HepG2 (cell line): ENCODE measurements at regions not wholly inside any gene's neighbourhood (a gene's known extent, or its start where the extent isn't known, plus 50 kb on each side); places are given as distances from the start of the nearest gene placed in this dataset.

Experiments used
- ATAC-seq: fragments of 200-7000 bp; cut with Tn5 transposase; 3 replicates; pipeline ENCODE4 v1.9.1; 2020; ENCODE audit warnings: mild to moderate bottlenecking, moderate library complexity
- BruUV-seq: library from RNA; stranded (reverse); fragments of 400-500 nt; replicated peaks from 2 replicates; lab custom pipeline; 2021; lab: Mats Ljungman, UMichigan
- CTCF ChIA-PET: fragments of 300-600 bp; formaldehyde crosslinking; extraction: SDS; loops from one replicate; lab custom pipeline; 2021; ENCODE audit warnings: low total read pairs, inconsistent platforms, low intra/inter-chr PET ratio; lab: Yijun Ruan, JAX
- POLR2A ChIA-PET: fragments of 350-600 bp; sonication (Branson Sonifier 250); formaldehyde crosslinking; loops from one replicate; lab custom pipeline; 2020; ENCODE audit warnings: antibody characterized with exemption, inconsistent platforms; lab: Yijun Ruan, JAX
- DNase-seq: peaks from one replicate; pipeline ENCODE4 v3.0.0-alpha.2; 2015; ENCODE audit warnings: low spot score
- FAIRE-seq: peaks from 3 replicates; lab custom pipeline; 2011; peaks lifted over from hg19 to GRCh38; lab: Jason Lieb, UNC
- H2AFZ ChIP-seq: one replicate; pipeline ENCODE4 v1.6.1; 2011; ENCODE audit warnings: low read length, inconsistent platforms
- H3K27ac ChIP-seq: fragments of 300-600 bp; 3 replicates; pipeline ENCODE4 v1.8.0; 2011; ENCODE audit warnings: mixed run types, mild to moderate bottlenecking, mixed read lengths, low read length, inconsistent platforms; ENCODE audit not compliant: insufficient read depth; ENCODE audit errors: extremely low read length
- H3K27me3 ChIP-seq, 2 experiments: fragments of 200-600 bp in 1 of 2; 2 replicates in 1 of 2; 3 replicates in 1 of 2; pipeline versions ENCODE4 v1.6.0 to v1.8.0; 2011; ENCODE audit warnings: low read length in 2 of 2, mild to moderate bottlenecking in 2 of 2, moderate library complexity in 2 of 2, inconsistent platforms in 1 of 2; ENCODE audit not compliant: insufficient read depth in 2 of 2, control insufficient read depth in 1 of 2
- H3K36me3 ChIP-seq, 2 experiments: fragments of 200-600 bp in 1 of 2; replicated peaks in 1 of 2; 2 replicates in 1 of 2; 3 replicates in 1 of 2; pipeline versions ENCODE4 v1.5.1 to v1.8.0; 2011; ENCODE audit warnings: low read length in 2 of 2, inconsistent platforms in 1 of 2; ENCODE audit not compliant: insufficient read depth in 2 of 2, control insufficient read depth in 1 of 2
- H3K4me1 ChIP-seq: 2 replicates; pipeline ENCODE4 v1.5.1; 2012; ENCODE audit warnings: low read length, inconsistent platforms; ENCODE audit not compliant: insufficient read depth
- H3K4me2 ChIP-seq: 2 replicates; pipeline ENCODE4 v1.6.0; 2011; ENCODE audit warnings: low read depth, low read length, inconsistent platforms
- H3K4me3 ChIP-seq, 3 experiments: fragments of 200-600 bp in 1 of 3; sonication (generic), shearing (Covaris generic) in 1 of 3; replicated peaks in 1 of 3; 2 replicates each; pipeline ENCODE4 v1.5.1; 2011 to 2016; ENCODE audit warnings: low read length in 3 of 3, inconsistent platforms in 2 of 3, low read depth in 2 of 3, mild to moderate bottlenecking in 2 of 3, control low read depth in 1 of 3, mixed read lengths in 1 of 3; ENCODE audit not compliant: insufficient read depth in 1 of 3
- H3K79me2 ChIP-seq: one replicate; pipeline ENCODE4 v1.6.1; 2011; ENCODE audit warnings: low read length, inconsistent platforms; ENCODE audit not compliant: insufficient read depth
- H3K9ac ChIP-seq: 2 replicates; pipeline ENCODE4 v1.6.0; 2011; ENCODE audit warnings: mild to moderate bottlenecking, low read depth, low read length, inconsistent platforms; ENCODE audit not compliant: insufficient read depth
- H3K9me3 ChIP-seq: 2 replicates; pipeline ENCODE4 v1.5.1; 2012; ENCODE audit warnings: mild to moderate bottlenecking, low read length
- H4K20me1 ChIP-seq: 2 replicates; pipeline ENCODE4 v1.6.0; 2011; ENCODE audit warnings: inconsistent platforms, mild to moderate bottlenecking, low read length, moderate library complexity; ENCODE audit not compliant: insufficient read depth
- ARID5B ChIP-seq: IDR thresholded peaks from 2 replicates; pipeline ENCODE4 v1.4.0; 2020; ENCODE audit warnings: mild to moderate bottlenecking, missing genetic modification reagents
- ERF ChIP-seq: IDR thresholded peaks from 2 replicates; pipeline ENCODE4 v1.6.1; 2018; ENCODE audit warnings: missing biosample characterization, missing genetic modification reagents
- FOXO4 ChIP-seq: sonication (generic); formaldehyde crosslinking; conservative IDR thresholded peaks from 2 replicates; pipeline ENCODE4 v1.8.1; 2023; ENCODE audit warnings: missing genetic modification reagents
- MTA1 ChIP-seq: sonication (generic); formaldehyde crosslinking; IDR thresholded peaks from 2 replicates; pipeline ENCODE4 v1.4.0; 2020; ENCODE audit warnings: missing genetic modification reagents, mild to moderate bottlenecking, borderline replicate concordance
- NFATC3 ChIP-seq: sonication (generic); formaldehyde crosslinking; IDR thresholded peaks from 2 replicates; pipeline ENCODE4 v1.5.1; 2020; ENCODE audit warnings: mild to moderate bottlenecking, missing genetic modification reagents
- NFE2 ChIP-seq: sonication (generic); formaldehyde crosslinking; IDR thresholded peaks from 2 replicates; pipeline ENCODE4 v1.4.0; 2020; ENCODE audit warnings: missing genetic modification reagents
- NFKBIZ ChIP-seq: IDR thresholded peaks from 2 replicates; pipeline ENCODE4 v1.6.1; 2018; ENCODE audit warnings: missing genetic modification reagents, missing compliant biosample characterization
- PHF8 ChIP-seq: sonication (generic); formaldehyde crosslinking; IDR thresholded peaks from 2 replicates; pipeline ENCODE4 v1.5.0; 2020; ENCODE audit warnings: missing genetic modification reagents
- SMAD1 ChIP-seq: sonication (generic); formaldehyde crosslinking; IDR thresholded peaks from 2 replicates; pipeline ENCODE4 v1.4.0; 2020; ENCODE audit warnings: missing genetic modification reagents, low read depth, mild to moderate bottlenecking, borderline replicate concordance
- SOX5 ChIP-seq: IDR thresholded peaks from 2 replicates; pipeline ENCODE4 v1.6.1; 2016; ENCODE audit warnings: borderline replicate concordance
- ZBTB38 ChIP-seq: sonication (generic); formaldehyde crosslinking; IDR thresholded peaks from 2 replicates; pipeline ENCODE4 v1.5.1; 2020; ENCODE audit warnings: mild to moderate bottlenecking, missing genetic modification reagents
- ZEB1 ChIP-seq: IDR thresholded peaks from 2 replicates; pipeline ENCODE4 v1.6.1; 2012; ENCODE audit warnings: mild to moderate bottlenecking, low read depth, inconsistent platforms; ENCODE audit not compliant: insufficient replicate concordance
- ZNF18 ChIP-seq: sonication (generic); formaldehyde crosslinking; IDR thresholded peaks from 2 replicates; pipeline ENCODE4 v1.8.0; 2022; ENCODE audit warnings: mild to moderate bottlenecking, missing genetic modification reagents; ENCODE audit not compliant: insufficient replicate concordance
- ZNF709 ChIP-seq: sonication (generic); formaldehyde crosslinking; IDR thresholded peaks from 2 replicates; pipeline ENCODE4 v1.5.0; 2020; ENCODE audit warnings: mild to moderate bottlenecking, missing genetic modification reagents
- WGBS: methylation state at CpG from one replicate; pipeline ENCODE4 v1.1.6; 2017; ENCODE audit warnings: low lambda C conversion rate; 5-methylcytosine and 5-hydroxymethylcytosine counted together
- in situ Hi-C: cut with HindIII; loops from 2 replicates; pipeline ENCODE4 v1.10.0; 2017; ENCODE audit warnings: low pct_unique_long_range_greater_than_20kb; ENCODE audit not compliant: extremely low pct_ligation_motif_present
- intact Hi-C: fragments of 100-400 bp; cut with micrococcal nuclease; formaldehyde crosslinking; loops from one replicate; pipeline ENCODE4 v1.10.0; 2022; ENCODE audit not compliant: unreplicated experiment

- no peak overlapping the region for H3K9ac ChIP-seq
- DNase-seq, result no peak
- H3K4me3 ChIP-seq, result no peak overlapping the region
- no peaks in the 10 kb centered on the region for H4K20me1 ChIP-seq
- peaks cover 19% of the 10 kb centered on the region for H3K4me1 ChIP-seq
- H3K27ac ChIP-seq, result no peak overlapping the region
- no peaks in the 10 kb centered on the region for H3K79me2 ChIP-seq
- no peaks in the 10 kb centered on the region for H3K36me3 ChIP-seq
- no peak overlapping the region for H2AFZ ChIP-seq
- ATAC-seq, result no peak
- intact Hi-C loops (loop anchor here (10.0 kb wide), 1 partner anchor 49 kb away; no protein-coding TSS in a partner anchor), in situ Hi-C loops (no loop called here)
- H3K27me3 ChIP-seq, result no peaks in the 10 kb centered on the region
- no peak for FAIRE-seq
- ChIA-PET POLR2A (no interaction called here), CTCF (no interaction called here)
- H3K9me3 ChIP-seq, result no peaks in the 10 kb centered on the region
- TF ChIP-seq NFATC3 (CRISPR knock-in tag) (no peak), NFKBIZ (CRISPR knock-in tag) (no peak), PHF8 (CRISPR knock-in tag) (no peak), ERF (no peak), SOX5 (CRISPR knock-in tag) (no peak), MTA1 (CRISPR knock-in tag) (no peak), FOXO4 (CRISPR knock-in tag) (no peak), ARID5B (CRISPR knock-in tag) (no peak), ZEB1 (no peak), ZNF709 (CRISPR knock-in tag) (no peak), SMAD1 (CRISPR knock-in tag) (no peak), ZNF18 (no peak), ZBTB38 (CRISPR knock-in tag) (no peak), NFE2 (CRISPR knock-in tag) (no peak)
- no TSS peak for BruUV-seq
- 73% methylated on average over 2 of the region's 2 CpGs for WGBS
- no peak overlapping the region for H3K4me2 ChIP-seq
Observed at GRCh38 chr1:157245823-157246222, 107.6 kb upstream of the ETV3 start.
